GM23248 (cell line): ENCODE measurements at regions not wholly inside any gene's neighbourhood (a gene's known extent, or its start where the extent isn't known, plus 50 kb on each side); places are given as distances from the start of the nearest gene placed in this dataset.
"Not testable (repeated sequence)": the region's sequence is repeated elsewhere in the genome, so short reads cannot be mapped to it uniquely, and the experiment has no call there.

Experiments used
- DNase-seq: peaks from one replicate; pipeline ENCODE4 v3.0.0-alpha.2; 2015
- H2AFZ ChIP-seq: fragments of 200-600 bp; sonication (generic); 2 replicates; pipeline ENCODE4 v1.6.1; 2016; ENCODE audit warnings: antibody characterized with exemption
- H3F3A ChIP-seq: fragments of 200-600 bp; sonication (generic); 2 replicates; pipeline ENCODE4 v1.6.1; 2016; ENCODE audit warnings: mild to moderate bottlenecking, antibody characterized with exemption, mixed run types; ENCODE audit not compliant: insufficient read depth
- H3K27ac ChIP-seq: fragments of 200-600 bp; sonication (generic); 2 replicates; pipeline ENCODE4 v1.5.1; 2016; ENCODE audit warnings: mild to moderate bottlenecking
- H3K27me3 ChIP-seq: fragments of 200-600 bp; sonication (generic); replicated peaks from 2 replicates; pipeline ENCODE4 v1.6.1; 2016; ENCODE audit warnings: mild to moderate bottlenecking; ENCODE audit not compliant: insufficient read depth
- H3K36me3 ChIP-seq: fragments of 200-600 bp; sonication (generic); 2 replicates; pipeline ENCODE4 v1.6.1; 2016; ENCODE audit warnings: low read depth, mild to moderate bottlenecking
- H3K4me1 ChIP-seq: fragments of 200-600 bp; sonication (generic); 2 replicates; pipeline ENCODE4 v1.6.1; 2016; ENCODE audit warnings: mild to moderate bottlenecking; ENCODE audit not compliant: insufficient read depth
- H3K4me2 ChIP-seq: fragments of 200-600 bp; sonication (generic); one replicate; pipeline ENCODE4 v1.6.1; 2016; ENCODE audit warnings: mild to moderate bottlenecking; ENCODE audit not compliant: unreplicated experiment
- H3K4me3 ChIP-seq: fragments of 200-600 bp; sonication (generic); 2 replicates; pipeline ENCODE4 v1.5.1; 2016; ENCODE audit warnings: mild to moderate bottlenecking
- H3K79me2 ChIP-seq: fragments of 200-600 bp; sonication (generic); 2 replicates; pipeline ENCODE4 v1.6.1; 2016; ENCODE audit warnings: mild to moderate bottlenecking; ENCODE audit not compliant: insufficient read depth
- H3K9ac ChIP-seq: fragments of 200-600 bp; sonication (generic); 2 replicates; pipeline ENCODE4 v1.6.1; 2016; ENCODE audit warnings: mild to moderate bottlenecking
- H3K9me2 ChIP-seq: fragments of 200-600 bp; sonication (generic); 2 replicates; pipeline ENCODE4 v1.6.1; 2016; ENCODE audit warnings: mixed run types, mild to moderate bottlenecking, moderate library complexity; ENCODE audit not compliant: insufficient read depth
- H3K9me3 ChIP-seq: fragments of 200-600 bp; sonication (generic); one replicate; pipeline ENCODE4 v1.6.1; 2017; ENCODE audit warnings: low read depth
- H4K20me1 ChIP-seq: fragments of 200-600 bp; sonication (generic); 2 replicates; pipeline ENCODE4 v1.6.0; 2016; ENCODE audit not compliant: insufficient read depth
- EZH2 ChIP-seq: fragments of 200-600 bp; sonication (generic); IDR thresholded peaks from 2 replicates; pipeline ENCODE4 v1.6.1; 2018; ENCODE audit warnings: antibody characterized with exemption, mild to moderate bottlenecking; ENCODE audit not compliant: insufficient read depth, poor library complexity, severe bottlenecking
- EZH2phosphoT487 ChIP-seq: fragments of 200-600 bp; sonication (generic); IDR thresholded peaks from 2 replicates; pipeline ENCODE4 v1.6.1; 2018; ENCODE audit warnings: antibody characterized with exemption, moderate library complexity, mild to moderate bottlenecking, low read depth; ENCODE audit not compliant: insufficient read depth
- WGBS, 2 experiments: methylation state at CpG; one replicate each; pipeline ENCODE4 v1.1.6; 2015 to 2017; ENCODE audit warnings: low lambda C conversion rate in 2 of 2, low coverage in 1 of 2; ENCODE audit errors: missing lambda C conversion rate in 2 of 2; 5-methylcytosine and 5-hydroxymethylcytosine counted together
- in situ Hi-C: fragments of 300-500 bp; cut with MboI; formaldehyde crosslinking; loops from 2 replicates; pipeline ENCODE4 v1.15.0; 2020

- in situ Hi-C loops = no loop called here
- Histone ChIP-seq H3K79me2 (no peaks in the 10 kb centered on the region), H2AFZ (no peak overlapping the region), H3K4me2 (no peak overlapping the region), H3K27ac (no peak overlapping the region), H3K9me2 (no peaks in the 10 kb centered on the region), H3K4me3 (no peak overlapping the region), H3K4me1 (no peaks in the 10 kb centered on the region), H3K9me3 (no peaks in the 10 kb centered on the region), H4K20me1 (no peaks in the 10 kb centered on the region), H3K27me3 (no peaks in the 10 kb centered on the region; the same call in 1 of the 2 replicates), H3K36me3 (no peaks in the 10 kb centered on the region), H3K9ac (no peak overlapping the region), H3F3A (no peaks in the 10 kb centered on the region)
- 16 to 19% methylated on average over 3 of the region's 3 CpGs for WGBS, 2 experiments
- TF ChIP-seq EZH2 = no peak
- TF ChIP-seq EZH2phosphoT487 = no peak
- no peak for DNase-seq
Observed at GRCh38 chr20:60788070-60788469, 464.0 kb upstream of the CDH4 start.

GRCh38 chr20:60789399-60789798, 462.7 kb upstream of the CDH4 start:
- no peaks in the 10 kb centered on the region; the same call in 1 of the 2 replicates for H3K27me3 ChIP-seq
- TF ChIP-seq EZH2phosphoT487 (no peak), EZH2 (no peak)
- H3K27ac ChIP-seq = no peak overlapping the region
- H4K20me1 ChIP-seq = no peaks in the 10 kb centered on the region
- 38 to 48% methylated on average over 10 of the region's 10 CpGs for WGBS, 2 experiments
- no peaks in the 10 kb centered on the region for H3F3A ChIP-seq
- DNase-seq = no peak
- H2AFZ ChIP-seq = no peak overlapping the region
- no peaks in the 10 kb centered on the region for H3K9me3 ChIP-seq
- no peak overlapping the region for H3K4me2 ChIP-seq
- no peaks in the 10 kb centered on the region for H3K4me1 ChIP-seq
- H3K36me3 ChIP-seq = no peaks in the 10 kb centered on the region
- in situ Hi-C loops = no loop called here
- no peak overlapping the region for H3K9ac ChIP-seq
- H3K9me2 ChIP-seq = no peaks in the 10 kb centered on the region
- no peaks in the 10 kb centered on the region for H3K79me2 ChIP-seq
- H3K4me3 ChIP-seq = no peak overlapping the region

- H3K4me2 ChIP-seq, in situ Hi-C loops: not testable (repeated sequence)
- 54 to 63% methylated on average over 3 of the region's 3 CpGs for WGBS, 2 experiments
Observed at GRCh38 chr20:60790339-60790738, 461.7 kb upstream of the CDH4 start.

GRCh38 chr20:60791823-60792222, 460.2 kb upstream of the CDH4 start:
- no peak overlapping the region for H3K4me2 ChIP-seq
- no peaks in the 10 kb centered on the region for H3K4me1 ChIP-seq
- WGBS, 2 experiments = 55% methylated on average over 1 of the region's 1 CpG; no CpG with 5 or more reads in 1 of the 2 experiments
- no peak overlapping the region for H3K4me3 ChIP-seq
- no peaks in the 10 kb centered on the region for H3K79me2 ChIP-seq
- H3K36me3 ChIP-seq = no peaks in the 10 kb centered on the region
- H4K20me1 ChIP-seq = no peaks in the 10 kb centered on the region
- no peak overlapping the region for H3K27ac ChIP-seq
- H3K9ac ChIP-seq = no peak overlapping the region
- no peak for DNase-seq
- no peaks in the 10 kb centered on the region for H3K9me3 ChIP-seq
- in situ Hi-C loops = no loop called here
- H3K27me3 ChIP-seq = no peaks in the 10 kb centered on the region; the same call in 1 of the 2 replicates
- no peak overlapping the region for H2AFZ ChIP-seq
- no peaks in the 10 kb centered on the region for H3F3A ChIP-seq
- no peaks in the 10 kb centered on the region for H3K9me2 ChIP-seq
- no peak for TF ChIP-seq EZH2phosphoT487
- no peak for TF ChIP-seq EZH2

More at GRCh38 chr20:60790339-60790738, 461.7 kb upstream of the CDH4 start:
- H2AFZ ChIP-seq, H3K27ac ChIP-seq, H3K9me2 ChIP-seq, H3F3A ChIP-seq, H3K27me3 ChIP-seq, H3K4me1 ChIP-seq, H3K36me3 ChIP-seq, H3K9me3 ChIP-seq, H4K20me1 ChIP-seq, H3K79me2 ChIP-seq, H3K9ac ChIP-seq, DNase-seq, H3K4me3 ChIP-seq: not testable (repeated sequence)

- Histone ChIP-seq H3K4me2 (no peak overlapping the region), H3K9ac (no peak overlapping the region), H3K4me1 (no peaks in the 10 kb centered on the region), H2AFZ (no peak overlapping the region), H3K27ac (no peak overlapping the region), H4K20me1 (no peaks in the 10 kb centered on the region), H3K79me2 (no peaks in the 10 kb centered on the region), H3K27me3 (no peaks in the 10 kb centered on the region; the same call in 1 of the 2 replicates), H3F3A (no peaks in the 10 kb centered on the region), H3K9me3 (no peaks in the 10 kb centered on the region), H3K36me3 (no peaks in the 10 kb centered on the region), H3K9me2 (no peaks in the 10 kb centered on the region), H3K4me3 (no peak overlapping the region)
- no peak for TF ChIP-seq EZH2
- no peak for TF ChIP-seq EZH2phosphoT487
- WGBS, 2 experiments = 36 to 42% methylated on average over 6 of the region's 6 CpGs
- in situ Hi-C loops = no loop called here
- DNase-seq = no peak
Observed at GRCh38 chr20:60792941-60793340, 459.1 kb upstream of the CDH4 start.
